Mesenchymal stem cell (in vitro differentiated cells and primary cell): ENCODE measurements at regions not wholly inside any gene's neighbourhood (a gene's known extent, or its start where the extent isn't known, plus 50 kb on each side); places are given as distances from the start of the nearest gene placed in this dataset.

Source experiments
- DNase-seq: peaks from one replicate; pipeline ENCODE4 v3.0.0-alpha.2; 2013
- H2AFZ ChIP-seq: one replicate; pipeline ENCODE4 v1.6.1; 2013; ENCODE audit warnings: low read depth, mild to moderate bottlenecking, control low read depth, inconsistent platforms, low read length, moderate library complexity
- H2AK5ac ChIP-seq: 2 replicates; pipeline ENCODE4 v1.6.1; 2013; ENCODE audit warnings: low read length, moderate library complexity, mild to moderate bottlenecking, inconsistent platforms; ENCODE audit not compliant: severe bottlenecking
- H2BK120ac ChIP-seq: one replicate; pipeline ENCODE4 v1.6.1; 2013; ENCODE audit warnings: low read depth, mild to moderate bottlenecking, inconsistent platforms, low read length, moderate library complexity
- H2BK12ac ChIP-seq, 2 experiments: one replicate each; pipeline ENCODE4 v1.6.1; 2013; ENCODE audit warnings: inconsistent platforms in 2 of 2, low read length in 2 of 2, mild to moderate bottlenecking in 2 of 2, moderate library complexity in 2 of 2, control low read depth in 1 of 2
- H2BK15ac ChIP-seq: one replicate; pipeline ENCODE4 v1.6.1; 2013; ENCODE audit warnings: mild to moderate bottlenecking, low read depth, inconsistent platforms; ENCODE audit not compliant: poor library complexity, severe bottlenecking
- H2BK5ac ChIP-seq: 2 replicates; pipeline ENCODE4 v1.6.1; 2013; ENCODE audit warnings: low read depth, mild to moderate bottlenecking, low read length, control low read depth, inconsistent platforms; ENCODE audit not compliant: poor library complexity, severe bottlenecking
- H3K14ac ChIP-seq, 2 experiments: one replicate each; pipeline ENCODE4 v1.6.1; 2013; ENCODE audit warnings: inconsistent platforms in 2 of 2, low read length in 2 of 2, control low read depth in 1 of 2, mild to moderate bottlenecking in 1 of 2, moderate library complexity in 1 of 2
- H3K18ac ChIP-seq, 2 experiments: one replicate each; pipeline ENCODE4 v1.6.1; 2013; ENCODE audit warnings: inconsistent platforms in 2 of 2, low read length in 2 of 2, control low read depth in 1 of 2, low read depth in 1 of 2, mild to moderate bottlenecking in 1 of 2
- H3K23ac ChIP-seq, 2 experiments: one replicate each; pipeline ENCODE4 v1.6.1; 2013; ENCODE audit warnings: inconsistent platforms in 2 of 2, low read length in 2 of 2, mild to moderate bottlenecking in 2 of 2, moderate library complexity in 2 of 2, control low read depth in 1 of 2
- H3K27ac ChIP-seq: 2 replicates; pipeline ENCODE4 v1.5.1; 2013; ENCODE audit warnings: mild to moderate bottlenecking, moderate library complexity, low read length, control low read depth, inconsistent platforms; ENCODE audit not compliant: poor library complexity, severe bottlenecking
- H3K27me3 ChIP-seq, 2 experiments: 2 replicates each; pipeline versions ENCODE4 v1.6.1 to v1.7.0; 2013; ENCODE audit warnings: low read length in 2 of 2, mild to moderate bottlenecking in 2 of 2, moderate library complexity in 2 of 2, control low read depth in 1 of 2, inconsistent platforms in 1 of 2; ENCODE audit not compliant: control insufficient read depth in 1 of 2, insufficient read depth in 1 of 2
- H3K36me3 ChIP-seq, 2 experiments: 2 replicates each; pipeline versions ENCODE4 v1.6.1 to v1.7.0; 2013; ENCODE audit warnings: low read length in 2 of 2, control low read depth in 1 of 2, inconsistent platforms in 1 of 2, low read depth in 1 of 2, mild to moderate bottlenecking in 1 of 2; ENCODE audit not compliant: insufficient read depth in 2 of 2, control insufficient read depth in 1 of 2
- H3K4ac ChIP-seq, 2 experiments: one replicate each; pipeline ENCODE4 v1.6.1; 2013; ENCODE audit warnings: inconsistent platforms in 2 of 2, low read length in 2 of 2, mild to moderate bottlenecking in 2 of 2, moderate library complexity in 2 of 2, control low read depth in 1 of 2, low read depth in 1 of 2
- H3K4me1 ChIP-seq: 2 replicates; pipeline ENCODE4 v1.6.1; 2013; ENCODE audit warnings: low read depth, low read length, control low read depth; ENCODE audit not compliant: control insufficient read depth, insufficient read depth
- H3K4me2 ChIP-seq: 2 replicates; pipeline ENCODE4 v1.6.1; 2013; ENCODE audit warnings: low read length, mild to moderate bottlenecking, inconsistent platforms; ENCODE audit not compliant: poor library complexity, severe bottlenecking
- H3K4me3 ChIP-seq, 2 experiments: 2 replicates each; pipeline versions ENCODE4 v1.5.1 to v1.7.0; 2013; ENCODE audit warnings: low read length in 2 of 2, mild to moderate bottlenecking in 2 of 2, control low read depth in 1 of 2, low read depth in 1 of 2; ENCODE audit not compliant: insufficient read depth in 1 of 2
- H3K79me1 ChIP-seq: replicated peaks from 2 replicates; pipeline ENCODE4 v1.6.1; 2013; ENCODE audit warnings: mild to moderate bottlenecking, control low read depth, low read length, inconsistent platforms; ENCODE audit not compliant: poor library complexity, severe bottlenecking
- H3K9ac ChIP-seq: 2 replicates; pipeline ENCODE4 v1.7.0; 2013; ENCODE audit warnings: mild to moderate bottlenecking, low read length, moderate library complexity
- H3K9me3 ChIP-seq: 2 replicates; pipeline ENCODE4 v1.7.0; 2013; ENCODE audit warnings: mild to moderate bottlenecking, low read length; ENCODE audit not compliant: control insufficient read depth
- H4K8ac ChIP-seq: one replicate; pipeline ENCODE4 v1.6.1; 2013; ENCODE audit warnings: inconsistent platforms, mild to moderate bottlenecking, low read length, moderate library complexity
- H4K91ac ChIP-seq: one replicate; pipeline ENCODE4 v1.6.1; 2013; ENCODE audit warnings: mild to moderate bottlenecking, low read length, inconsistent platforms
- WGBS: methylation state at CpG from one replicate; pipeline ENCODE4 v1.1.7; 2013; ENCODE audit warnings: mixed read lengths; 5-methylcytosine and 5-hydroxymethylcytosine counted together

GRCh38 chr7:43044511-43044910, 67.9 kb upstream of the HECW1 start:
- Histone ChIP-seq H4K8ac (no peak overlapping the region), H3K4me3 (no peak overlapping the region), H3K18ac (no peak overlapping the region), H3K14ac (no peak overlapping the region), H3K27ac (no peak overlapping the region), H3K9me3 (peaks cover 10% of the 10 kb centered on the region), H4K91ac (no peak overlapping the region), H2BK5ac (no peak overlapping the region), H2AFZ (no peak overlapping the region), H3K23ac (no peak overlapping the region), H2AK5ac (no peak overlapping the region), H2BK120ac (no peak overlapping the region), H2BK12ac (no peak overlapping the region), H3K4ac (no peak overlapping the region), H2BK15ac (no peak overlapping the region), H3K4me2 (no peak overlapping the region), H3K79me1 (no peaks in the 10 kb centered on the region), H3K36me3 (no peaks in the 10 kb centered on the region), H3K9ac (no peak overlapping the region), H3K4me1 (no peaks in the 10 kb centered on the region), H3K27me3 (no peaks in the 10 kb centered on the region)
- peak; percentile 26 for DNase-seq
- WGBS = 0% methylated on average over 1 of the region's 1 CpG

GRCh38 chr7:43054052-43054722, 58.3 kb upstream of the HECW1 start:
- Histone ChIP-seq H2AK5ac (no peak overlapping the region), H2BK120ac (no peak overlapping the region), H3K79me1 (no peaks in the 10 kb centered on the region), H3K9me3 (peaks cover 18% of the 10 kb centered on the region), H2BK15ac (no peak overlapping the region), H2AFZ (no peak overlapping the region), H3K27ac (no peak overlapping the region), H3K18ac (no peak overlapping the region), H3K23ac (no peak overlapping the region), H2BK5ac (no peak overlapping the region), H3K4me3 (no peak overlapping the region), H3K27me3 (peaks cover 0 to 5% of the 10 kb centered on the region in 2 experiments), H2BK12ac (no peak overlapping the region), H3K4me1 (no peaks in the 10 kb centered on the region), H3K4ac (peak overlapping the region in 1 of 2 experiments; percentile 49), H3K9ac (no peak overlapping the region), H4K91ac (no peak overlapping the region), H4K8ac (no peak overlapping the region), H3K14ac (no peak overlapping the region), H3K36me3 (no peaks in the 10 kb centered on the region), H3K4me2 (no peak overlapping the region)
- DNase-seq = no peak
- 83% methylated on average over 3 of the region's 4 CpGs for WGBS

- Histone ChIP-seq H2AK5ac (no peak overlapping the region), H3K4me2 (no peak overlapping the region), H3K27me3 (peaks cover 0 to 5% of the 10 kb centered on the region in 2 experiments), H2BK120ac (no peak overlapping the region), H3K14ac (peak overlapping the region in 1 of 2 experiments; percentile 65), H2AFZ (no peak overlapping the region), H3K4ac (no peak overlapping the region), H3K4me3 (no peak overlapping the region), H2BK15ac (no peak overlapping the region), H3K23ac (no peak overlapping the region), H3K36me3 (no peaks in the 10 kb centered on the region), H4K8ac (no peak overlapping the region), H2BK12ac (no peak overlapping the region), H3K27ac (no peak overlapping the region), H4K91ac (no peak overlapping the region), H3K18ac (no peak overlapping the region), H3K9ac (no peak overlapping the region), H3K4me1 (no peaks in the 10 kb centered on the region), H2BK5ac (no peak overlapping the region), H3K9me3 (peaks cover 5% of the 10 kb centered on the region), H3K79me1 (no peaks in the 10 kb centered on the region)
- no peak for DNase-seq
- 93% methylated on average over 2 of the region's 3 CpGs for WGBS
These were observed 55.3 kb upstream of the HECW1 start for GRCh38 chr7:43057141-43057540.

- Histone ChIP-seq H4K91ac (no peak overlapping the region), H3K4me2 (no peak overlapping the region), H3K14ac (no peak overlapping the region), H2BK5ac (no peak overlapping the region), H2BK120ac (no peak overlapping the region), H3K9ac (no peak overlapping the region), H2AK5ac (no peak overlapping the region), H3K9me3 (peaks cover 5% of the 10 kb centered on the region), H3K4me1 (no peaks in the 10 kb centered on the region), H3K27me3 (peaks cover 0 to 5% of the 10 kb centered on the region in 2 experiments), H3K18ac (no peak overlapping the region), H3K23ac (no peak overlapping the region), H4K8ac (no peak overlapping the region), H3K36me3 (no peaks in the 10 kb centered on the region), H2AFZ (no peak overlapping the region), H3K4me3 (no peak overlapping the region), H2BK15ac (no peak overlapping the region), H3K79me1 (no peaks in the 10 kb centered on the region), H3K27ac (no peak overlapping the region), H3K4ac (no peak overlapping the region), H2BK12ac (peak overlapping the region in 1 of 2 experiments; percentile 46)
- DNase-seq = no peak
- 84% methylated on average over 5 of the region's 5 CpGs for WGBS
These were observed 54.0 kb upstream of the HECW1 start for GRCh38 chr7:43058271-43059066.
